Stomach (tissue), 8 donors: ENCODE measurements at regions not wholly inside any gene's neighbourhood (a gene's known extent, or its start where the extent isn't known, plus 50 kb on each side); places are given as distances from the start of the nearest gene placed in this dataset.
A peak's percentile ranks its signal among the peaks of the same experiment; 100 is the strongest.

Experiments used
- DNase-seq, 2 donors: peaks; one replicate each; pipeline versions ENCODE4 v3.0.0 to v3.0.0-alpha.2; 2013 to 2019
- H3K27ac ChIP-seq, 5 donors: fragments of 200-600 bp in 4 of 5; sonication (generic) in 4 of 5; one replicate each; pipeline ENCODE4 v1.5.1; 2013 to 2019; ENCODE audit warnings: mild to moderate bottlenecking in 1 of 5, moderate library complexity in 1 of 5
- H3K27me3 ChIP-seq, 3 donors: fragments of 200-600 bp; sonication (generic); one replicate each; pipeline ENCODE4 v1.5.1; 2017 to 2019; ENCODE audit warnings: mixed run types in 1 of 3
- H3K36me3 ChIP-seq, 4 donors: fragments of 200-600 bp; sonication (generic); 1 replicate in 3 of 4; 2 replicates in 1 of 4; pipeline ENCODE4 v1.5.1; 2016 to 2019
- H3K4me1 ChIP-seq, 4 donors: fragments of 200-600 bp; sonication (generic); one replicate each; pipeline ENCODE4 v1.5.1; 2016 to 2019
- H3K4me3 ChIP-seq, 4 donors: fragments of 200-600 bp; sonication (generic) in 3 of 4; one replicate each; pipeline ENCODE4 v1.5.1; 2016 to 2019; ENCODE audit warnings: mild to moderate bottlenecking in 1 of 4
- H3K9me3 ChIP-seq, 4 donors: fragments of 200-600 bp; sonication (generic); one replicate each; pipeline ENCODE4 v1.5.1; 2016 to 2019
- EP300 ChIP-seq: sonication (generic); formaldehyde crosslinking; IDR thresholded peaks from one replicate; pipeline ENCODE4 v1.6.1; 2017; ENCODE audit warnings: antibody characterized with exemption
- POLR2A ChIP-seq, 4 donors: fragments of 450-650 bp; IDR thresholded peaks; one replicate each; pipeline ENCODE4 v1.6.1; 2016; ENCODE audit warnings: antibody characterized with exemption in 4 of 4, control low read depth in 2 of 4, mild to moderate bottlenecking in 1 of 4, moderate library complexity in 1 of 4
- POLR2AphosphoS5 ChIP-seq, 3 donors: sonication (generic); formaldehyde crosslinking; IDR thresholded peaks; one replicate each; pipeline ENCODE4 v1.6.1; 2016; ENCODE audit warnings: antibody characterized with exemption in 3 of 3
- WGBS, 5 donors: extraction: QIAGEN DNeasy Blood & Tissue Kit in 3 of 5; methylation state at CpG; one replicate each; pipeline versions ENCODE4 v1.1.5 to v1.1.7; 2013 to 2018; 5-methylcytosine and 5-hydroxymethylcytosine counted together
- intact Hi-C: fragments of 100-400 bp; cut with DNase I; formaldehyde crosslinking; loops from one replicate; pipeline ENCODE4 v1.15.1; 2023; ENCODE audit warnings: low total_unique reads
- TF ChIP-seq, protein P1 (sequence below), 7 experiments: fragments of 450-650 bp in 4 of 7; fragments of 200-600 bp in 3 of 7; sonication (generic) in 3 of 7; IDR thresholded peaks; one replicate each; pipeline ENCODE4 v1.5.1; 2016 to 2019; ENCODE audit warnings: antibody characterized with exemption in 7 of 7, control low read depth in 2 of 7, mild to moderate bottlenecking in 1 of 7
- donor health status: healthy with polysubstance abuse.
- donor health status: Bipolar disorder and iron deficiency.
- donor health status: healthy.

GRCh38 chr11:110374921-110375320 is 54.8 kb upstream of the FDX1 start:
- Histone ChIP-seq H3K4me1 (peaks cover 0 to 27% (median 16%) of the 10 kb centered on the region in 4 donors), H3K27ac (no peak overlapping the region), H3K4me3 (no peak overlapping the region), H3K27me3 (no peaks in the 10 kb centered on the region), H3K9me3 (no peaks in the 10 kb centered on the region), H3K36me3 (no peaks in the 10 kb centered on the region)
- TF ChIP-seq POLR2AphosphoS5 (IDR thresholded peaks at IDR 0.05), result no peak
- no peak for TF ChIP-seq EP300
- no peak for TF ChIP-seq POLR2A (IDR thresholded peaks at IDR 0.05)
- TF ChIP-seq, protein P1, sequence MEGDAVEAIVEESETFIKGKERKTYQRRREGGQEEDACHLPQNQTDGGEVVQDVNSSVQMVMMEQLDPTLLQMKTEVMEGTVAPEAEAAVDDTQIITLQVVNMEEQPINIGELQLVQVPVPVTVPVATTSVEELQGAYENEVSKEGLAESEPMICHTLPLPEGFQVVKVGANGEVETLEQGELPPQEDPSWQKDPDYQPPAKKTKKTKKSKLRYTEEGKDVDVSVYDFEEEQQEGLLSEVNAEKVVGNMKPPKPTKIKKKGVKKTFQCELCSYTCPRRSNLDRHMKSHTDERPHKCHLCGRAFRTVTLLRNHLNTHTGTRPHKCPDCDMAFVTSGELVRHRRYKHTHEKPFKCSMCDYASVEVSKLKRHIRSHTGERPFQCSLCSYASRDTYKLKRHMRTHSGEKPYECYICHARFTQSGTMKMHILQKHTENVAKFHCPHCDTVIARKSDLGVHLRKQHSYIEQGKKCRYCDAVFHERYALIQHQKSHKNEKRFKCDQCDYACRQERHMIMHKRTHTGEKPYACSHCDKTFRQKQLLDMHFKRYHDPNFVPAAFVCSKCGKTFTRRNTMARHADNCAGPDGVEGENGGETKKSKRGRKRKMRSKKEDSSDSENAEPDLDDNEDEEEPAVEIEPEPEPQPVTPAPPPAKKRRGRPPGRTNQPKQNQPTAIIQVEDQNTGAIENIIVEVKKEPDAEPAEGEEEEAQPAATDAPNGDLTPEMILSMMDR (IDR thresholded peaks at IDR 0.05), result no peak
- no peak for DNase-seq
- intact Hi-C loops, result loop anchor here (10.0 kb wide), 1 partner anchor 50 kb away; the partner anchor contains the start of gene FDX1

- intact Hi-C loops, result loop anchor here (10.0 kb wide), 1 partner anchor 49 kb away; the partner anchor contains the start of gene FDX1
- TF ChIP-seq EP300, result no peak
- TF ChIP-seq, protein P1 (IDR thresholded peaks at IDR 0.05), result no peak
- no peak for TF ChIP-seq POLR2A (IDR thresholded peaks at IDR 0.05)
- TF ChIP-seq POLR2AphosphoS5 (IDR thresholded peaks at IDR 0.05), result no peak
- H3K36me3 ChIP-seq, result no peaks in the 10 kb centered on the region
These were observed 54.4 kb upstream of the FDX1 start for GRCh38 chr11:110375351-110375750.

GRCh38 chr11:110376021-110376420 is 53.7 kb upstream of the FDX1 start:
- Histone ChIP-seq H3K4me1 (peaks cover 0 to 27% (median 16%) of the 10 kb centered on the region in 4 donors), H3K4me3 (no peak overlapping the region), H3K36me3 (no peaks in the 10 kb centered on the region), H3K27ac (no peak overlapping the region), H3K9me3 (no peaks in the 10 kb centered on the region), H3K27me3 (no peaks in the 10 kb centered on the region)
- WGBS, 5 donors, result 45 to 100% (median 99%) methylated on average over 1 of the region's 1 CpG
- DNase-seq, result no peak
- TF ChIP-seq, protein P1 (IDR thresholded peaks at IDR 0.05), result no peak
- TF ChIP-seq EP300, result no peak
- TF ChIP-seq POLR2AphosphoS5 (IDR thresholded peaks at IDR 0.05), result no peak
- no peak for TF ChIP-seq POLR2A (IDR thresholded peaks at IDR 0.05)
- intact Hi-C loops, result loop anchor here (10.0 kb wide), 1 partner anchor 49 kb away; the partner anchor contains the start of gene FDX1

More at GRCh38 chr11:110375351-110375750, 54.4 kb upstream of the FDX1 start:
- peaks cover 0 to 27% (median 16%) of the 10 kb centered on the region in 4 donors for H3K4me1 ChIP-seq
- H3K27me3 ChIP-seq, result no peaks in the 10 kb centered on the region
- no peak overlapping the region for H3K4me3 ChIP-seq
- no peak for DNase-seq
- H3K9me3 ChIP-seq, result no peaks in the 10 kb centered on the region
- no peak overlapping the region for H3K27ac ChIP-seq

DNA sequence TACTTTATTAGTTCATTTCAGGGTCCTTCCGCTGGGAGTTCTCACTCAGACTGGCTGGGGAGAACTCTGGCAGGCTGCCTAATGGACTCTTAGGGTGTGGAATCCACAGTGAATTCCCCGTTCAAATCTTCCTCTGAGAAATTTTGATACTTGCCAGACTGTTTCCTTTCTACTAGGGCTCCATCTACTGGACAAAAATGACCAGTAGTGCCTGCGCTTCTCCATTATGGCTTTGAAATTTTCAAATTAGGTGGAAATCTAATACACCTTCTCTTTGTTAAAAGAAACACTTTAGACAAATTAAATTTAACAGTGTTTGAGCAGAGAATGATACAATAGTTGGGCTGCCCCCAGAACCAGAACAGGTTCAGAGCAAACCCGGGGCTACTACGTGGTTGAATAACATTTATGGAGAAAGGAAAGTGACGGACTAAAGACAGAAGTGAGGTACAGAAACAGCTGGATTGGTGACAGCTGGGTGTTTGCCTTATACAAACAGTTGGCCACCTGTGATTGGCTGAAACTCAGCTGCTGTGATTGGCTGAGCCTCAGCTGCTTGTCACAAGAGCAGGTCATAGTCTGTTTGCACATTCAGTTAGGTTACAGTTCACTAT is 52.9 kb upstream of the FDX1 start:
- TF ChIP-seq POLR2A (IDR thresholded peaks at IDR 0.05), result no peak
- TF ChIP-seq POLR2AphosphoS5 (IDR thresholded peaks at IDR 0.05), result no peak
- TF ChIP-seq, protein P1 (IDR thresholded peaks at IDR 0.05), result peak in 5 of 7 experiments; percentile 51 to 77 (median 69)
- TF ChIP-seq EP300, result no peak
- peak; percentile 82 to 93 for DNase-seq
- Histone ChIP-seq H3K27me3 (no peaks in the 10 kb centered on the region), H3K36me3 (no peaks in the 10 kb centered on the region), H3K9me3 (no peaks in the 10 kb centered on the region), H3K4me3 (peak overlapping the region; percentile 5 to 35 (median 24)), H3K4me1 (peaks cover 0 to 27% (median 16%) of the 10 kb centered on the region in 4 donors), H3K27ac (peak overlapping the region; percentile 55 to 79 (median 66))
- intact Hi-C loops, result loop anchor here (10.0 kb wide), 1 partner anchor 48 kb away; the partner anchor contains the start of gene FDX1
- 6 to 17% (median 10%) methylated on average over 6 of the region's 6 CpGs for WGBS, 5 donors
